ENCODE measurements at regions not wholly inside any gene's neighbourhood (a gene's known extent, or its start where the extent isn't known, plus 50 kb on each side); places are given as distances from the start of the nearest gene placed in this dataset.

DNA sequence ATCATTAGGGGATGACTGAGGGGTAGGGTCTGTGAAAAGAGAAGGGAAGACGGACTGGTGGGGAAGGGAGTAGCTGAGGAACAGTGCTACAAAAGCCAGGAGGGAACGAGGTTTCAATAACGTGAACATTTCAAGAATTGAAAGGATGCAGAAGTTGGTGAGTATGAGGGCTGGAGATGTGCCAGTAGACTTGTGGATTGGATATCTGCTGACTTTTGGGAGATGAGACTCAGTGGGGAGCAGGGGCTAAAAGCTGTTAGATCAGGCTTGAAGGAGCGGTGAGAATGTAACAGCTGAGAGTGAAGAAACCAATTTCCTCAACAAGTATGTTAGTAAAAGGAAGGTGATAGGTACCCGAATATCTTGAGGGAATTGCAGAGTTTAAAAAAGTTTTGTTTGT is 65.2 kb downstream of the GTPBP8 start:
- TF ChIP-seq, protein P1, sequence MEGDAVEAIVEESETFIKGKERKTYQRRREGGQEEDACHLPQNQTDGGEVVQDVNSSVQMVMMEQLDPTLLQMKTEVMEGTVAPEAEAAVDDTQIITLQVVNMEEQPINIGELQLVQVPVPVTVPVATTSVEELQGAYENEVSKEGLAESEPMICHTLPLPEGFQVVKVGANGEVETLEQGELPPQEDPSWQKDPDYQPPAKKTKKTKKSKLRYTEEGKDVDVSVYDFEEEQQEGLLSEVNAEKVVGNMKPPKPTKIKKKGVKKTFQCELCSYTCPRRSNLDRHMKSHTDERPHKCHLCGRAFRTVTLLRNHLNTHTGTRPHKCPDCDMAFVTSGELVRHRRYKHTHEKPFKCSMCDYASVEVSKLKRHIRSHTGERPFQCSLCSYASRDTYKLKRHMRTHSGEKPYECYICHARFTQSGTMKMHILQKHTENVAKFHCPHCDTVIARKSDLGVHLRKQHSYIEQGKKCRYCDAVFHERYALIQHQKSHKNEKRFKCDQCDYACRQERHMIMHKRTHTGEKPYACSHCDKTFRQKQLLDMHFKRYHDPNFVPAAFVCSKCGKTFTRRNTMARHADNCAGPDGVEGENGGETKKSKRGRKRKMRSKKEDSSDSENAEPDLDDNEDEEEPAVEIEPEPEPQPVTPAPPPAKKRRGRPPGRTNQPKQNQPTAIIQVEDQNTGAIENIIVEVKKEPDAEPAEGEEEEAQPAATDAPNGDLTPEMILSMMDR (IDR thresholded peaks at IDR 0.05): no peak
- no peak for TF ChIP-seq POLR2AphosphoS5 (IDR thresholded peaks at IDR 0.05)
